Heart right ventricle (tissue), 16 donors: ENCODE measurements at regions not wholly inside any gene's neighbourhood (a gene's known extent, or its start where the extent isn't known, plus 50 kb on each side); places are given as distances from the start of the nearest gene placed in this dataset.
"Not testable (repeated sequence)": the region's sequence is repeated elsewhere in the genome, so short reads cannot be mapped to it uniquely, and the experiment has no call there.

Source experiments
- ATAC-seq, 8 donors: fragments of 200-7000 bp; cut with Tn5 transposase; one replicate each; pipeline ENCODE4 v1.9.1; 2020; ENCODE audit warnings: mild to moderate bottlenecking in 8 of 8, moderate library complexity in 8 of 8, moderate number of reproducible peaks in 1 of 8
- DNase-seq, 2 donors: peaks; one replicate each; pipeline ENCODE4 v3.0.0-alpha.2; 2020
- H3K27ac ChIP-seq, 10 donors: fragments of 200-600 bp; sonication (generic) in 2 of 10; one replicate each; pipeline versions ENCODE4 v1.5.0 to v1.8.0; 2020 to 2022; ENCODE audit warnings: mild to moderate bottlenecking in 3 of 10
- H3K27me3 ChIP-seq, 7 donors: fragments of 200-600 bp; one replicate each; pipeline ENCODE4 v1.8.0; 2021 to 2022; ENCODE audit warnings: mild to moderate bottlenecking in 2 of 7
- H3K36me3 ChIP-seq, 9 donors: fragments of 200-600 bp; sonication (generic) in 1 of 9; one replicate each; pipeline versions ENCODE4 v1.5.0 to v1.8.0; 2020 to 2022; ENCODE audit warnings: mild to moderate bottlenecking in 2 of 9
- H3K4me1 ChIP-seq, 9 donors: fragments of 200-600 bp; sonication (generic) in 1 of 9; one replicate each; pipeline versions ENCODE4 v1.5.0 to v1.8.0; 2020 to 2022; ENCODE audit warnings: mild to moderate bottlenecking in 4 of 9
- H3K4me3 ChIP-seq, 10 donors: fragments of 200-600 bp; sonication (generic) in 2 of 10; one replicate each; pipeline versions ENCODE4 v1.5.0 to v1.8.0; 2020 to 2022; ENCODE audit warnings: mild to moderate bottlenecking in 7 of 10, moderate library complexity in 2 of 10
- H3K9me3 ChIP-seq, 11 donors: fragments of 200-600 bp in 10 of 11; sonication (generic) in 2 of 11; one replicate each; pipeline versions ENCODE4 v1.5.0 to v1.8.0; 2013 to 2022; ENCODE audit warnings: mild to moderate bottlenecking in 2 of 11, control low read depth in 1 of 11, moderate library complexity in 1 of 11
- CTCF ChIP-seq, 9 donors: fragments of 200-600 bp; sonication (generic) in 2 of 9; IDR thresholded peaks; one replicate each; pipeline versions ENCODE4 v1.5.0 to v1.8.0; 2021 to 2022; ENCODE audit warnings: antibody characterized with exemption in 9 of 9, mild to moderate bottlenecking in 5 of 9, moderate library complexity in 1 of 9
- WGBS, 2 donors: extraction: QIAGEN DNeasy Blood & Tissue Kit; methylation state at CpG; one replicate each; pipeline ENCODE4 v1.1.7; 2013; ENCODE audit warnings: inconsistent platforms in 1 of 2; 5-methylcytosine and 5-hydroxymethylcytosine counted together
- intact Hi-C, 10 donors: fragments of 100-400 bp; cut with DNase I; formaldehyde crosslinking; loops; one replicate each; pipeline versions ENCODE4 v1.11.1 to v1.14.2; 2022
- donor health status: Arrhythmogenic right ventricular cardiomyopathy.
- donor health status: ischemic (EF 13 %, LVEDD 7.1; RV severe dilation, severe dysfunction).
- donor health status: healthy with polysubstance abuse.
- donor health status: DM: no; HTN: yes; CAD: no.
- donor health status: DM: no; HTN: no; CAD: no.
- donor health status: ischemic (EF 25% LVEDD 6.9; RV normal size, moderate dysfunction).
- donor health status: ischemic (EF 25% LVEDD 5.7; RV mildly dilated, moderate dysfunction).
- donor health status: healthy.
- donor health status: DM: yes; HTN: yes; CAD: no.
- donor health status: Ischemic cardiomyopathy.
- donor health status: ischemic (EF 35%, LVEDD 5.7; RV mildly dilated, moderate dysfunction).
- donor health status: nonischemic (EF 11% LVEDD 7.7; RV severe dilation, severe dysfunction).
- donor health status: DM: yes; HTN: yes; CAD: no.
- donor health status: PGD.
- donor health status: ischemic (EF 29% LVEDD 5.4; RV normal size, mild dysfunction).
- donor health status: nonischemic (EF 23%, LVEDD 6.1; RV moderate dilation, normal function).

GRCh38 chr1:217039926-217040325 lies 316.7 kb upstream of the ESRRG start:
- Histone ChIP-seq H3K36me3 (no peaks in the 10 kb centered on the region), H3K4me1 (peaks cover 0 to 16% (median 6%) of the 10 kb centered on the region in 9 donors), H3K9me3 (peaks cover 0 to 21% (median 4%) of the 10 kb centered on the region in 11 donors), H3K27ac (no peak overlapping the region), H3K27me3 (no peaks in the 10 kb centered on the region), H3K4me3 (no peak overlapping the region)
- 86 to 90% methylated on average over 2 of the region's 2 CpGs for WGBS, 2 donors
- intact Hi-C loops = no loop called here
- no peak for TF ChIP-seq CTCF (IDR thresholded peaks at IDR 0.05)
- DNase-seq (no peak), ATAC-seq (no peak)

DNA sequence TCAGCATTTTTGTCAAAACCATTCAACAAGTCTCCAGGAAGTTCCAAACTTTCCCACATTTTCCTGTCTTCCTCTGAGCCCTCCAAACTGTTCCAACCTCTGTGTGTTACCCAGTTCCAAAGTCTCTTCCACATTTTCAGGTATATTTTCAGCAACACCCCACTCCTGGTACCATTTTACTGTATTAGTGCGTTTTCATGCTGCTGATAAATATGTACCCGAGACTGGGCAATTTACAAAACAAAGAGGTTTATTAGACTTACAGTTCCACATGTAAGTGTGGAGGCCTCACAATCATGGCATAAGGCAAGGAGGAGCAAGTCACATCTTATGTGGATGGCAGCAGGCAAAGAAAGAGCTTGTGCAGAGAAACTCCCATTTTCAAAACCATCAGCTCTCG lies 315.9 kb upstream of the ESRRG start:
- H3K4me3 ChIP-seq, DNase-seq, H3K27me3 ChIP-seq, intact Hi-C loops, H3K36me3 ChIP-seq, H3K27ac ChIP-seq, ATAC-seq: not testable (repeated sequence)
- Histone ChIP-seq H3K4me1 (peaks cover 0 to 16% (median 6%) of the 10 kb centered on the region in 9 donors), H3K9me3 (peaks cover 0 to 21% (median 4%) of the 10 kb centered on the region in 11 donors)
- WGBS, 2 donors = 92 to 93% methylated on average over 3 of the region's 3 CpGs

DNA sequence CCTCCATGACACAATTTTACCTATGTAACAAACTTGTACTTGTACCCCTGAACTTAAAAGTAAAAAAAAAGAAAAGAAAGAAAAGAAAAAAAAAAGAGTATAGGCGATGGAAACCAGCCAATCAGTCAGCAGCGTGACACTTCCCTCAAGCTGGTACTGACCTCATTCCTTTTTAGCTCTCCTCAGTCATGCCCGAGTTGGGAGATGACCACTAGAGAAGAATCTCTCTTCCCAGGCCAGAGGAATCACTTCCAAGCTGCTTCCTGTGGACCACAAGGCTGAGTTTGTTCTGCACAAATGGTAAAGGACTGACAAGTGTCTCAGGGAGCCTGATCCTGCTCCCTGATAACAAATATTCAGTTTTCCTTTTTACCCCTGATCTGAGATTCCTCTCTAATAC lies 313.5 kb upstream of the ESRRG start:
- Histone ChIP-seq H3K27me3 (no peaks in the 10 kb centered on the region), H3K4me1 (peaks cover 0 to 5% (median 0%) of the 10 kb centered on the region in 9 donors), H3K4me3 (no peak overlapping the region), H3K27ac (no peak overlapping the region), H3K36me3 (no peaks in the 10 kb centered on the region), H3K9me3 (peaks cover 0 to 21% (median 4%) of the 10 kb centered on the region in 11 donors)
- TF ChIP-seq CTCF (IDR thresholded peaks at IDR 0.05) = no peak
- intact Hi-C loops = no loop called here
- DNase-seq (no peak), ATAC-seq (no peak)
- 65 to 74% methylated on average over 3 of the region's 3 CpGs for WGBS, 2 donors

DNA sequence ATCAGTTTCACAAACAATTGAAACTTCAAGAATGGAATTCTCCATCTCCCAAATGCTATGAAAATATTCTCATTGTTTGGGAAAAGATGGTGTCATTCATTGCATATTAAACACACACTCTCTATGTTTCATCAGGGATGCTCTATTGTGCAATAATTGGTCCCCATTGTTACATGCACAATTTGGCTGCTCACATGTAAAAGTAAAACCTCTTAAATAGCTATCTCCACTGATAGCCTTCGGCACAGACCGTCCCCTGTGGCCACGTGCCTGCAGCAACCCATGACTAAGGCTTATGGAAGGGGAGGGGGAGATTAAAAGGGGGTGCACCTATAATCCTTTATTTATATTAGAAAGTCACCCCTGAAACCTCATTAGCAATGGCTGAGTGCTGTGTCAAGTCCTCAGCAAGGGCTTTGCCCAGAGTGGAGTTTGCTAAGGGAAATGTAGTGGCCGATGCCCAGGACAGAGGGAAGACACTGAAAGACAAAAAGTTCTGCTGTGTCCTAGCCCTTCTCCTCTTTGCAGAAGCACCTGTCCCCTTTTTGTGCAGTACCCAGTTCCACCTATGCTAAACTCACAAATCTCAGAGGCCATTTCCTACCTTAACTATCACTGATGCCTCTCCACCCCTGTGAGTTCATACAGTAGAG lies 309.6 kb upstream of the ESRRG start:
- no peak for DNase-seq

More for the DNA sequence above, 309.6 kb upstream of the ESRRG start:
- H3K27me3 ChIP-seq = no peaks in the 10 kb centered on the region
- H3K9me3 ChIP-seq = peaks cover 0 to 8% (median 0%) of the 10 kb centered on the region in 11 donors
- peak in 5 of 8 donors; percentile 38 to 75 (median 57) for ATAC-seq
- no peaks in the 10 kb centered on the region for H3K36me3 ChIP-seq
- peak overlapping the region in 1 of 10 donors; percentile 5 for H3K27ac ChIP-seq
- 49 to 64% methylated on average over 4 of the region's 4 CpGs for WGBS, 2 donors
- TF ChIP-seq CTCF (IDR thresholded peaks at IDR 0.05) = peak in 1 of 9 donors; percentile 5
- intact Hi-C loops = no loop called here
- peaks cover 0 to 26% (median 0%) of the 10 kb centered on the region in 9 donors for H3K4me1 ChIP-seq
- no peak overlapping the region for H3K4me3 ChIP-seq
